H9 (cell line): ENCODE measurements at regions not wholly inside any gene's neighbourhood (a gene's known extent, or its start where the extent isn't known, plus 50 kb on each side); places are given as distances from the start of the nearest gene placed in this dataset.

ENCODE experiments used
- DNase-seq: peaks from one replicate; pipeline ENCODE4 v3.0.0-alpha.2; 2017
- H2AFZ ChIP-seq: one replicate; pipeline ENCODE4 v1.6.1; 2013; ENCODE audit warnings: mild to moderate bottlenecking, low read length, control low read depth, moderate library complexity
- H2AK5ac ChIP-seq: 2 replicates; pipeline ENCODE4 v1.6.1; 2013; ENCODE audit warnings: low read length, control low read depth, mixed read lengths; ENCODE audit not compliant: insufficient read length
- H2BK120ac ChIP-seq: one replicate; pipeline ENCODE4 v1.6.1; 2013; ENCODE audit warnings: low read depth, mild to moderate bottlenecking, low read length, control low read depth, inconsistent platforms; ENCODE audit not compliant: poor library complexity, severe bottlenecking
- H2BK12ac ChIP-seq: 2 replicates; pipeline ENCODE4 v1.6.1; 2013; ENCODE audit warnings: low read length, control low read depth, mixed read lengths, low read depth; ENCODE audit not compliant: insufficient read length
- H2BK15ac ChIP-seq: 2 replicates; pipeline ENCODE4 v1.6.1; 2013; ENCODE audit warnings: low read depth, low read length, control low read depth
- H2BK20ac ChIP-seq: one replicate; pipeline ENCODE4 v1.6.1; 2013; ENCODE audit warnings: low read depth, mild to moderate bottlenecking, low read length, control low read depth, inconsistent platforms; ENCODE audit not compliant: poor library complexity, severe bottlenecking
- H2BK5ac ChIP-seq: 2 replicates; pipeline ENCODE4 v1.6.1; 2013; ENCODE audit warnings: low read length, control low read depth, mixed read lengths; ENCODE audit not compliant: insufficient read length
- H3K14ac ChIP-seq: 2 replicates; pipeline ENCODE4 v1.6.1; 2013; ENCODE audit warnings: low read length, control low read depth; ENCODE audit not compliant: insufficient read depth
- H3K18ac ChIP-seq: 2 replicates; pipeline ENCODE4 v1.6.1; 2013; ENCODE audit warnings: low read depth, mild to moderate bottlenecking, mixed read lengths, low read length, control low read depth; ENCODE audit not compliant: insufficient read length
- H3K23ac ChIP-seq: 2 replicates; pipeline ENCODE4 v1.6.1; 2013; ENCODE audit warnings: low read length, control low read depth, mixed read lengths, low read depth; ENCODE audit not compliant: insufficient read length
- H3K23me2 ChIP-seq: 2 replicates; pipeline ENCODE4 v1.6.1; 2013; ENCODE audit warnings: low read depth, mild to moderate bottlenecking, mixed read lengths, low read length, control low read depth; ENCODE audit not compliant: insufficient read length, poor library complexity, severe bottlenecking
- H3K27ac ChIP-seq: 2 replicates; pipeline ENCODE4 v1.5.1; 2013; ENCODE audit warnings: low read length, control low read depth, mixed read lengths, low read depth; ENCODE audit not compliant: insufficient read length
- H3K27me3 ChIP-seq: 2 replicates; pipeline ENCODE4 v1.6.1; 2013; ENCODE audit warnings: low read length, control low read depth, inconsistent platforms; ENCODE audit not compliant: insufficient read depth
- H3K4ac ChIP-seq: 2 replicates; pipeline ENCODE4 v1.6.1; 2013; ENCODE audit warnings: low read depth, mild to moderate bottlenecking, control low read depth, inconsistent platforms, low read length, moderate library complexity
- H3K4me1 ChIP-seq: 2 replicates; pipeline ENCODE4 v1.6.1; 2013; ENCODE audit warnings: low read length, control low read depth, inconsistent platforms; ENCODE audit not compliant: insufficient read depth
- H3K4me2 ChIP-seq: 2 replicates; pipeline ENCODE4 v1.6.1; 2013; ENCODE audit warnings: low read length, control low read depth, mixed read lengths; ENCODE audit not compliant: insufficient read length, insufficient read depth
- H3K56ac ChIP-seq: 2 replicates; pipeline ENCODE4 v1.6.1; 2013; ENCODE audit warnings: low read depth, mild to moderate bottlenecking, mixed read lengths, low read length, control low read depth; ENCODE audit not compliant: insufficient read length
- H3K79me1 ChIP-seq: 2 replicates; pipeline ENCODE4 v1.6.1; 2013; ENCODE audit warnings: low read depth, mild to moderate bottlenecking, moderate library complexity, low read length, control low read depth, inconsistent platforms; ENCODE audit not compliant: insufficient read depth, poor library complexity, severe bottlenecking
- H3K79me2 ChIP-seq: 2 replicates; pipeline ENCODE4 v1.6.1; 2013; ENCODE audit warnings: low read length, control low read depth, inconsistent platforms; ENCODE audit not compliant: insufficient read depth
- H3K9ac ChIP-seq: 2 replicates; pipeline ENCODE4 v1.6.1; 2013; ENCODE audit warnings: low read length, control low read depth, mixed read lengths; ENCODE audit not compliant: insufficient read length; ENCODE audit errors: extremely low read depth
- H3K9me3 ChIP-seq: one replicate; pipeline ENCODE4 v1.6.1; 2013; ENCODE audit warnings: low read depth, low read length, inconsistent platforms; ENCODE audit not compliant: control insufficient read depth
- H3T11ph ChIP-seq: one replicate; pipeline ENCODE4 v1.6.1; 2013; ENCODE audit warnings: mild to moderate bottlenecking, low read length, control low read depth, inconsistent platforms
- H4K20me1 ChIP-seq: one replicate; pipeline ENCODE4 v1.6.1; 2013; ENCODE audit not compliant: control insufficient read depth, insufficient read length, insufficient read depth
- H4K5ac ChIP-seq: 2 replicates; pipeline ENCODE4 v1.6.1; 2013; ENCODE audit warnings: low read depth, mild to moderate bottlenecking, mixed read lengths, low read length, control low read depth; ENCODE audit not compliant: insufficient read length
- H4K8ac ChIP-seq: replicated peaks from 2 replicates; pipeline ENCODE4 v1.6.1; 2013; ENCODE audit warnings: low read length, control low read depth, mixed read lengths, low read depth; ENCODE audit not compliant: insufficient read length
- H4K91ac ChIP-seq: 2 replicates; pipeline ENCODE4 v1.6.1; 2013; ENCODE audit warnings: low read depth, mild to moderate bottlenecking, moderate library complexity, mixed read lengths, low read length, control low read depth; ENCODE audit not compliant: insufficient read length
- H3K27ac Mint-ChIP-seq, 3 experiments: 2 replicates in 2 of 3; 3 replicates in 1 of 3; pipeline ENCODE4 v1.8.0; 2020 to 2021; ENCODE audit warnings: mixed read lengths in 3 of 3, mild to moderate bottlenecking in 1 of 3, moderate library complexity in 1 of 3
- H3K27me3 Mint-ChIP-seq: 2 replicates; pipeline ENCODE4 v1.8.0; 2021; ENCODE audit warnings: low read depth, mild to moderate bottlenecking, moderate library complexity, mixed read lengths
- H3K36me3 Mint-ChIP-seq, 3 experiments: 2 replicates in 2 of 3; 3 replicates in 1 of 3; pipeline ENCODE4 v1.8.0; 2020 to 2021; ENCODE audit warnings: low read depth in 3 of 3, mixed read lengths in 3 of 3; ENCODE audit not compliant: insufficient read depth in 1 of 3
- H3K4me1 Mint-ChIP-seq, 2 experiments: 2 replicates each; pipeline ENCODE4 v1.8.0; 2020; ENCODE audit warnings: mixed read lengths in 2 of 2
- H3K4me3 Mint-ChIP-seq, 2 experiments: 2 replicates in 1 of 2; 3 replicates in 1 of 2; pipeline ENCODE4 v1.8.0; 2020 to 2021; ENCODE audit warnings: mild to moderate bottlenecking in 2 of 2, mixed read lengths in 2 of 2, moderate library complexity in 1 of 2
- H3K9me3 Mint-ChIP-seq, 2 experiments: 2 replicates in 1 of 2; 3 replicates in 1 of 2; pipeline ENCODE4 v1.8.0; 2020; ENCODE audit warnings: mild to moderate bottlenecking in 2 of 2, mixed read lengths in 2 of 2, moderate library complexity in 1 of 2
- WGBS: extraction: QIAGEN DNeasy Blood & Tissue Kit; methylation state at CpG from one replicate; pipeline ENCODE4 v1.1.7; 2013; ENCODE audit warnings: missing lambda C conversion rate, low lambda C conversion rate, mixed read lengths; ENCODE audit not compliant: insufficient read length; ENCODE audit errors: extremely low coverage; 5-methylcytosine and 5-hydroxymethylcytosine counted together
- TF ChIP-seq, protein P1 (sequence below): fragments of 200-600 bp; sonication (generic); conservative IDR thresholded peaks from 3 replicates; pipeline ENCODE4 v1.8.0; 2021; ENCODE audit warnings: antibody characterized with exemption, mild to moderate bottlenecking

DNA sequence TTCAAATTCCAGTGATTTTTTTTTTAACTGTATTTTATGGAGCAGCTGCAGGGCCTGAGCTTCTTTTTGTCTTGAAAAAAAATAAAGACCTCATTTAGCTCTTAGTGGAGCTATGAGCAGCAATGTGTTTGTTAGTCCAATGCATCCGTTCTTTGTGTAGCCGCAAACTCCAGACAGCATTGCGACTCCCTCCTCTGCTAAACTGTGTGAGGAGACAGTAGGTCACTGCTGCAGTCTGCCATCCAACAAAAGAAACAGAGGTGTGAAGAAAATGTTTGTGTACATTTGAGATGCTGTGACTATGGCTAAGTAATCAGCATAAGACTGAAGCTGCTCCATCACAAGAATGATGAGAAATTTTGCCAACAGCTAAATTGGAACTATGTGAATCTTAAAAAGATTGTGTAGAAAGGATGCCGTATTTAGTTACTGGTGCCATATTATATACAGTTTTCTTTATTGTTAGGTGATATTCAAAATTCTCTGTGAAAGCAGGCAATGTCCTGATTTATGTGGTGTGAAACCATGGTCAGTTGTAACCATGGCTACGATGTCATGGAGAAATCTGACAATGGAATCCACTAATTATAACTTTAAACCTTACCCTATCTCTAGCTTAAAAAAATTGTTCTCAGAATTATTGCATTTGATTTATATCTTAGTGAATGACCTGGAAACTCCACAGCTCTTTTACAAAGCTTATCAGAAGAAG, 428.8 kb upstream of the EPHA7 start:
- 0 out of 7 replicates have a peak overlapping the region, but pooled peaks of 1 of the 3 experiments have one; percentile 18 for H3K27ac Mint-ChIP-seq
- no peaks in the 10 kb centered on the region for H4K20me1 ChIP-seq
- H2AFZ ChIP-seq, result no peak overlapping the region
- no CpG with 5 or more reads among the region's 5 CpGs for WGBS
- peaks cover 0 to 25% (median 5%) of the 10 kb centered on the region in 3 experiments; a peak in 4 of 7 replicates for H3K36me3 Mint-ChIP-seq
- peaks cover 2% of the 10 kb centered on the region; the same call in 1 of the 2 replicates for H3K4me1 ChIP-seq
- no peak overlapping the region for H4K8ac ChIP-seq
- no peak overlapping the region for H3K27ac ChIP-seq
- no peak overlapping the region for H3K56ac ChIP-seq
- H3K14ac ChIP-seq, result no peak overlapping the region
- H3K4me2 ChIP-seq, result no peak overlapping the region
- no peak overlapping the region for H4K91ac ChIP-seq
- H4K5ac ChIP-seq, result no peak overlapping the region
- no peak overlapping the region for H2AK5ac ChIP-seq
- no peak overlapping the region for H3K4ac ChIP-seq
- no peak overlapping the region for H2BK12ac ChIP-seq
- no peaks in the 10 kb centered on the region for H3K27me3 ChIP-seq
- no peaks in the 10 kb centered on the region for H3K9me3 ChIP-seq
- H2BK120ac ChIP-seq, result no peak overlapping the region
- H3K79me2 ChIP-seq, result no peaks in the 10 kb centered on the region
- no peaks in the 10 kb centered on the region for H3K79me1 ChIP-seq
- no peak for DNase-seq
- no peaks in the 10 kb centered on the region for H3K23me2 ChIP-seq
- H3K18ac ChIP-seq, result no peak overlapping the region
- no peak overlapping the region for H2BK5ac ChIP-seq
- H2BK15ac ChIP-seq, result no peak overlapping the region
- peaks cover 0 to 3% of the 10 kb centered on the region in 2 experiments; a peak in 2 of 5 replicates for H3K9me3 Mint-ChIP-seq
- H3K4me3 Mint-ChIP-seq, result no peak overlapping the region
- H3K9ac ChIP-seq, result no peak overlapping the region
- no peak overlapping the region for H3T11ph ChIP-seq
- no peaks in the 10 kb centered on the region for H3K27me3 Mint-ChIP-seq
- peaks cover 20 to 26% of the 10 kb centered on the region in 2 experiments for H3K4me1 Mint-ChIP-seq
- TF ChIP-seq, protein P1, sequence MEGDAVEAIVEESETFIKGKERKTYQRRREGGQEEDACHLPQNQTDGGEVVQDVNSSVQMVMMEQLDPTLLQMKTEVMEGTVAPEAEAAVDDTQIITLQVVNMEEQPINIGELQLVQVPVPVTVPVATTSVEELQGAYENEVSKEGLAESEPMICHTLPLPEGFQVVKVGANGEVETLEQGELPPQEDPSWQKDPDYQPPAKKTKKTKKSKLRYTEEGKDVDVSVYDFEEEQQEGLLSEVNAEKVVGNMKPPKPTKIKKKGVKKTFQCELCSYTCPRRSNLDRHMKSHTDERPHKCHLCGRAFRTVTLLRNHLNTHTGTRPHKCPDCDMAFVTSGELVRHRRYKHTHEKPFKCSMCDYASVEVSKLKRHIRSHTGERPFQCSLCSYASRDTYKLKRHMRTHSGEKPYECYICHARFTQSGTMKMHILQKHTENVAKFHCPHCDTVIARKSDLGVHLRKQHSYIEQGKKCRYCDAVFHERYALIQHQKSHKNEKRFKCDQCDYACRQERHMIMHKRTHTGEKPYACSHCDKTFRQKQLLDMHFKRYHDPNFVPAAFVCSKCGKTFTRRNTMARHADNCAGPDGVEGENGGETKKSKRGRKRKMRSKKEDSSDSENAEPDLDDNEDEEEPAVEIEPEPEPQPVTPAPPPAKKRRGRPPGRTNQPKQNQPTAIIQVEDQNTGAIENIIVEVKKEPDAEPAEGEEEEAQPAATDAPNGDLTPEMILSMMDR, result no peak
- no peak overlapping the region for H2BK20ac ChIP-seq
- H3K23ac ChIP-seq, result no peak overlapping the region
